Thyroid gland (tissue), 4 donors: ENCODE measurements at regions not wholly inside any gene's neighbourhood (a gene's known extent, or its start where the extent isn't known, plus 50 kb on each side); places are given as distances from the start of the nearest gene placed in this dataset.
A peak's percentile ranks its signal among the peaks of the same experiment; 100 is the strongest.

ENCODE experiments used
- DNase-seq, 2 donors: peaks; one replicate each; pipeline ENCODE4 v3.0.0-alpha.2; 2019
- H3K27ac ChIP-seq, 3 donors: fragments of 200-600 bp; sonication (generic); 1 replicate in 2 of 3; 2 replicates in 1 of 3; pipeline ENCODE4 v1.5.1; 2016 to 2019; ENCODE audit warnings: mild to moderate bottlenecking in 1 of 3, moderate library complexity in 1 of 3
- H3K27me3 ChIP-seq: fragments of 200-600 bp; sonication (generic); one replicate; pipeline ENCODE4 v1.5.1; 2019
- H3K36me3 ChIP-seq, 2 donors: fragments of 200-600 bp; sonication (generic); one replicate each; pipeline ENCODE4 v1.5.1; 2016 to 2019
- H3K4me1 ChIP-seq, 2 donors: fragments of 200-600 bp; sonication (generic); one replicate each; pipeline ENCODE4 v1.5.1; 2017 to 2019
- H3K4me3 ChIP-seq, 3 donors: fragments of 200-600 bp; sonication (generic); replicated peaks in 1 of 3; 1 replicate in 2 of 3; 2 replicates in 1 of 3; pipeline ENCODE4 v1.5.1; 2016; ENCODE audit warnings: mild to moderate bottlenecking in 1 of 3
- H3K9me3 ChIP-seq: fragments of 200-600 bp; sonication (generic); one replicate; pipeline ENCODE4 v1.5.1; 2017
- POLR2A ChIP-seq, 2 donors: fragments of 450-650 bp; IDR thresholded peaks; one replicate each; pipeline ENCODE4 v1.6.1; 2017; ENCODE audit warnings: antibody characterized with exemption in 2 of 2, mild to moderate bottlenecking in 2 of 2, moderate library complexity in 1 of 2
- WGBS, 2 donors: methylation state at CpG; one replicate each; pipeline ENCODE4 v1.1.5; 2017; 5-methylcytosine and 5-hydroxymethylcytosine counted together
- intact Hi-C: fragments of 100-400 bp; cut with DNase I; formaldehyde crosslinking; loops from one replicate; pipeline ENCODE4 v1.15.1; 2023
- TF ChIP-seq, protein P1 (sequence below), 6 experiments: fragments of 200-600 bp in 3 of 6; fragments of 450-650 bp in 3 of 6; sonication (generic) in 3 of 6; IDR thresholded peaks; one replicate each; pipeline ENCODE4 v1.5.1; 2016 to 2019; ENCODE audit warnings: antibody characterized with exemption in 6 of 6, mild to moderate bottlenecking in 2 of 6, inconsistent platforms in 1 of 6, moderate library complexity in 1 of 6

DNA sequence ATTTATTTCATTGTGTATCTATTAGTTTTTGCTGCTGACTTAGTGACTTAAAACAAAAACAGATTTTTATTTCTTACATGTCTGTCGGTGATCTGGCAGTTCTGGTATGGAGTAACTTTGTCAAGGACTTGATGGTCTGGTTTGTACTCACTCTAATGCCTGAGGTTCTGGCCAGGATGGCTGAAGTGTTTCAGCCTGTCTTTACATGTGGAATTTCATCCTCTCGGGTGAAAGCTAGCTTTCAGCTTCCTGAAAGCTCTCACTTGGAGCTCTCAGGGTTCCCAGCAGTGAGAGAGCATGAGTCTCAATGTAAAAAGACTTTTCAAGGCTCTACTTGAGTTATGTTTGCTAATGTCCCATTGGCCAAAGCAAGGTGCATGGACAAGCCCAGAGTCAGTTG lies 216.4 kb downstream of the NR4A2 start:
- H3K4me3 ChIP-seq = no peak overlapping the region
- TF ChIP-seq, protein P1, sequence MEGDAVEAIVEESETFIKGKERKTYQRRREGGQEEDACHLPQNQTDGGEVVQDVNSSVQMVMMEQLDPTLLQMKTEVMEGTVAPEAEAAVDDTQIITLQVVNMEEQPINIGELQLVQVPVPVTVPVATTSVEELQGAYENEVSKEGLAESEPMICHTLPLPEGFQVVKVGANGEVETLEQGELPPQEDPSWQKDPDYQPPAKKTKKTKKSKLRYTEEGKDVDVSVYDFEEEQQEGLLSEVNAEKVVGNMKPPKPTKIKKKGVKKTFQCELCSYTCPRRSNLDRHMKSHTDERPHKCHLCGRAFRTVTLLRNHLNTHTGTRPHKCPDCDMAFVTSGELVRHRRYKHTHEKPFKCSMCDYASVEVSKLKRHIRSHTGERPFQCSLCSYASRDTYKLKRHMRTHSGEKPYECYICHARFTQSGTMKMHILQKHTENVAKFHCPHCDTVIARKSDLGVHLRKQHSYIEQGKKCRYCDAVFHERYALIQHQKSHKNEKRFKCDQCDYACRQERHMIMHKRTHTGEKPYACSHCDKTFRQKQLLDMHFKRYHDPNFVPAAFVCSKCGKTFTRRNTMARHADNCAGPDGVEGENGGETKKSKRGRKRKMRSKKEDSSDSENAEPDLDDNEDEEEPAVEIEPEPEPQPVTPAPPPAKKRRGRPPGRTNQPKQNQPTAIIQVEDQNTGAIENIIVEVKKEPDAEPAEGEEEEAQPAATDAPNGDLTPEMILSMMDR (IDR thresholded peaks at IDR 0.05) = no peak
- TF ChIP-seq POLR2A (IDR thresholded peaks at IDR 0.05) = no peak
- 43 to 51% methylated on average over 2 of the region's 2 CpGs for WGBS, 2 donors
- H3K4me1 ChIP-seq = no peaks in the 10 kb centered on the region
- H3K27ac ChIP-seq = no peak overlapping the region
- no peaks in the 10 kb centered on the region for H3K27me3 ChIP-seq
- intact Hi-C loops = no loop called here
- H3K36me3 ChIP-seq = no peaks in the 10 kb centered on the region
- no peaks in the 10 kb centered on the region for H3K9me3 ChIP-seq
- DNase-seq = no peak

DNA sequence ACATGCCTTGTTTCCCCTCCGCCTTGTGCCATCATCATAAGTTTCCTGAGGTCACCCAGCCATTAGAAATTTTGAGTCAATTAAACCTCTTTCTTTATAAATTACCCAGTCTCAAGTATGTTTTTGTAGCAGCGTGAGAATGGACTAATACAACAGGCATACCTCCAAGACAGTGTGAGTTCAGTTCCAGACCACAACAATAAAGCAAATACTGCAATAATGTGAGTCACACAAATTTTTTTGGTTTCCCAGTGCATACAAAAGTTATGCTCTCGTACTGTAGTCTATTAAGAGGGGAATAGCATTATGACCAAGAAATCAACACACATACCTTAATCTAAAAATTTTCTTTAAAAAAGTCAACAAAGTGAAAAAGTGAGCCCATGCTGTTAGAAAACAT lies 217.2 kb downstream of the NR4A2 start:
- DNase-seq = no peak
- no peaks in the 10 kb centered on the region for H3K36me3 ChIP-seq
- H3K4me1 ChIP-seq = no peaks in the 10 kb centered on the region
- no peak overlapping the region for H3K4me3 ChIP-seq
- no peak overlapping the region for H3K27ac ChIP-seq
- no peaks in the 10 kb centered on the region for H3K27me3 ChIP-seq
- 73 to 88% methylated on average over 3 of the region's 3 CpGs for WGBS, 2 donors
- no peaks in the 10 kb centered on the region for H3K9me3 ChIP-seq
- TF ChIP-seq POLR2A (IDR thresholded peaks at IDR 0.05) = no peak
- TF ChIP-seq, protein P1 (IDR thresholded peaks at IDR 0.05) = no peak
- intact Hi-C loops = no loop called here

- intact Hi-C loops = no loop called here
- 89 to 93% methylated on average over 1 of the region's 1 CpG for WGBS, 2 donors
These were observed 220.2 kb downstream of the NR4A2 start for GRCh38 chr2:156112323-156112722.

GRCh38 chr2:156110890-156111289 lies 221.6 kb downstream of the NR4A2 start:
- Histone ChIP-seq H3K36me3 (no peaks in the 10 kb centered on the region), H3K4me1 (no peaks in the 10 kb centered on the region), H3K27me3 (no peaks in the 10 kb centered on the region), H3K4me3 (no peak overlapping the region), H3K9me3 (no peaks in the 10 kb centered on the region), H3K27ac (no peak overlapping the region)
- TF ChIP-seq, protein P1 (IDR thresholded peaks at IDR 0.05) = peak in 4 of 6 experiments; percentile 23 to 42 (median 24)
- TF ChIP-seq POLR2A (IDR thresholded peaks at IDR 0.05) = no peak
- WGBS, 2 donors = 68 to 70% methylated on average over 2 of the region's 2 CpGs
- peak; percentile 43 to 51 for DNase-seq
- intact Hi-C loops = no loop called here

More at GRCh38 chr2:156112323-156112722, 220.2 kb downstream of the NR4A2 start:
- no peak for TF ChIP-seq POLR2A (IDR thresholded peaks at IDR 0.05)
- TF ChIP-seq, protein P1 (IDR thresholded peaks at IDR 0.05) = no peak
- no peaks in the 10 kb centered on the region for H3K4me1 ChIP-seq
- no peaks in the 10 kb centered on the region for H3K36me3 ChIP-seq
- H3K27ac ChIP-seq = no peak overlapping the region
- no peaks in the 10 kb centered on the region for H3K27me3 ChIP-seq
- no peak overlapping the region for H3K4me3 ChIP-seq
- no peaks in the 10 kb centered on the region for H3K9me3 ChIP-seq
- DNase-seq = no peak

- Histone ChIP-seq H3K27me3 (no peaks in the 10 kb centered on the region), H3K36me3 (no peaks in the 10 kb centered on the region), H3K4me1 (no peaks in the 10 kb centered on the region), H3K9me3 (no peaks in the 10 kb centered on the region), H3K27ac (no peak overlapping the region), H3K4me3 (no peak overlapping the region)
- TF ChIP-seq, protein P1 (IDR thresholded peaks at IDR 0.05) = no peak
- 95 to 98% methylated on average over 1 of the region's 1 CpG for WGBS, 2 donors
- intact Hi-C loops = no loop called here
- no peak for DNase-seq
These were observed 233.1 kb downstream of the NR4A2 start for GRCh38 chr2:156099382-156099781.
